Endothelial cell of umbilical vein (primary cell): ENCODE measurements at regions not wholly inside any gene's neighbourhood (a gene's known extent, or its start where the extent isn't known, plus 50 kb on each side); places are given as distances from the start of the nearest gene placed in this dataset.

Experiments used
- BruUV-seq: library from RNA; stranded (reverse); fragments of 400-500 nt; replicated peaks from 2 replicates; lab custom pipeline; 2021; lab: Mats Ljungman, UMichigan
- CTCF ChIA-PET: fragments of 300-600, 350-600 bp; sonication (Branson Sonifier 250); formaldehyde crosslinking; loops from one replicate; lab custom pipeline; 2021; ENCODE audit warnings: antibody characterized with exemption, inconsistent platforms; lab: Charles Lee
- POLR2A ChIA-PET: fragments of 300-600, 350-600 bp; sonication (Branson Sonifier 250); formaldehyde crosslinking; loops from one replicate; lab custom pipeline; 2021; ENCODE audit warnings: antibody characterized with exemption, inconsistent platforms; lab: Charles Lee
- DNase-seq: peaks from one replicate; pipeline ENCODE4 v3.0.0-alpha.2; 2011; ENCODE audit warnings: low read depth, low spot score
- FAIRE-seq: peaks from 2 replicates; lab custom pipeline; 2011; peaks lifted over from hg19 to GRCh38; lab: Jason Lieb, UNC
- H2AFZ ChIP-seq: 2 replicates; pipeline ENCODE4 v1.6.0; 2012; ENCODE audit warnings: low read depth, low read length, control low read depth, inconsistent platforms
- H3K27ac ChIP-seq: 2 replicates; pipeline ENCODE4 v1.5.1; 2011; ENCODE audit warnings: low read depth, mild to moderate bottlenecking, control low read depth, low read length, moderate library complexity; ENCODE audit not compliant: insufficient read depth
- H3K27me3 ChIP-seq, 2 experiments: 2 replicates each; pipeline versions ENCODE4 v1.6.0 to v1.6.1; 2011; ENCODE audit warnings: low read length in 2 of 2, mixed read lengths in 1 of 2; ENCODE audit not compliant: control insufficient read depth in 2 of 2, insufficient read depth in 2 of 2
- H3K36me3 ChIP-seq, 2 experiments: 2 replicates in 1 of 2; 3 replicates in 1 of 2; pipeline ENCODE4 v1.5.1; 2011; ENCODE audit warnings: low read length in 2 of 2, mild to moderate bottlenecking in 1 of 2, moderate library complexity in 1 of 2; ENCODE audit not compliant: control insufficient read depth in 2 of 2, insufficient read depth in 2 of 2; ENCODE audit errors: extremely low read depth in 1 of 2
- H3K4me1 ChIP-seq: 3 replicates; pipeline ENCODE4 v1.5.1; 2011; ENCODE audit warnings: mild to moderate bottlenecking, low read length; ENCODE audit not compliant: control insufficient read depth, insufficient read depth; ENCODE audit errors: extremely low read depth
- H3K4me2 ChIP-seq: 2 replicates; pipeline ENCODE4 v1.6.1; 2011; ENCODE audit warnings: low read length, control low read depth, mixed read lengths; ENCODE audit not compliant: insufficient read depth
- H3K4me3 ChIP-seq, 3 experiments: fragments of 200-600 bp in 1 of 3; sonication (generic), shearing (Covaris generic) in 1 of 3; replicated peaks in 1 of 3; 2 replicates each; pipeline ENCODE4 v1.5.1; 2011 to 2016; ENCODE audit warnings: control low read depth in 3 of 3, low read length in 3 of 3, mild to moderate bottlenecking in 2 of 3, inconsistent platforms in 1 of 3, low read depth in 1 of 3, moderate library complexity in 1 of 3; ENCODE audit not compliant: insufficient read depth in 1 of 3
- H3K79me2 ChIP-seq: 2 replicates; pipeline ENCODE4 v1.6.0; 2012; ENCODE audit warnings: low read length, inconsistent platforms; ENCODE audit not compliant: control insufficient read depth, insufficient read depth
- H3K9ac ChIP-seq: replicated peaks from 2 replicates; pipeline ENCODE3; 2011; ENCODE audit warnings: low read length, control low read depth; ENCODE audit not compliant: insufficient read depth; ENCODE audit errors: extremely low read depth
- H3K9me1 ChIP-seq: replicated peaks from 3 replicates; pipeline ENCODE4 v1.6.0; 2011; ENCODE audit warnings: mild to moderate bottlenecking, low read length; ENCODE audit not compliant: control insufficient read depth, insufficient read depth; ENCODE audit errors: extremely low read depth
- H3K9me3 ChIP-seq: replicated peaks from 2 replicates; pipeline ENCODE4 v1.5.1; 2012; ENCODE audit warnings: low read length, inconsistent platforms; ENCODE audit not compliant: control insufficient read depth, insufficient read depth
- H4K20me1 ChIP-seq: replicated peaks from 2 replicates; pipeline ENCODE3; 2011; ENCODE audit warnings: mild to moderate bottlenecking, low read length; ENCODE audit not compliant: control insufficient read depth, insufficient read depth; ENCODE audit errors: extremely low read depth
- CTCF ChIP-seq, 2 donors: IDR thresholded peaks; 1 replicate in 1 of 2; 2 replicates in 1 of 2; pipeline ENCODE4 v1.5.1; 2011; ENCODE audit warnings: low read length in 2 of 2, mild to moderate bottlenecking in 2 of 2, moderate library complexity in 2 of 2, control low read depth in 1 of 2, inconsistent platforms in 1 of 2, low read depth in 1 of 2; ENCODE audit not compliant: insufficient read depth in 1 of 2; ENCODE audit errors: extremely low read depth in 1 of 2
- EZH2 ChIP-seq: IDR thresholded peaks from 2 replicates; pipeline ENCODE4 v1.6.1; 2012; ENCODE audit warnings: borderline replicate concordance, low read depth, mild to moderate bottlenecking, moderate library complexity, low read length, inconsistent platforms; ENCODE audit not compliant: severe bottlenecking
- FOS ChIP-seq: IDR thresholded peaks from 2 replicates; pipeline ENCODE4 v1.6.1; 2011; ENCODE audit warnings: mild to moderate bottlenecking, low read length, moderate library complexity, borderline replicate concordance; ENCODE audit not compliant: insufficient read depth
- GATA2 ChIP-seq: IDR thresholded peaks from 2 replicates; pipeline ENCODE4 v1.7.0; 2011; ENCODE audit warnings: low read depth, mild to moderate bottlenecking, moderate library complexity, mixed read lengths, low read length; ENCODE audit not compliant: insufficient read length, insufficient read depth
- JUN ChIP-seq: IDR thresholded peaks from 2 replicates; pipeline ENCODE4 v1.6.1; 2011; ENCODE audit warnings: borderline replicate concordance, low read depth; ENCODE audit not compliant: insufficient read length, insufficient read depth
- MAX ChIP-seq: IDR thresholded peaks from 2 replicates; pipeline ENCODE4 v1.6.1; 2011; ENCODE audit not compliant: insufficient read depth, insufficient read length
- MYC ChIP-seq: IDR thresholded peaks from one replicate; pipeline ENCODE4 v1.6.1; 2011; ENCODE audit warnings: mild to moderate bottlenecking, low read depth, low read length
- POLR2A ChIP-seq: IDR thresholded peaks from 2 replicates; pipeline ENCODE4 v1.6.1; 2012; ENCODE audit warnings: low read depth, mild to moderate bottlenecking, control low read depth, low read length
- POLR2AphosphoS5 ChIP-seq: IDR thresholded peaks from 2 replicates; pipeline ENCODE4 v1.6.1; 2012; ENCODE audit warnings: low read depth, mild to moderate bottlenecking, control low read depth, low read length, moderate library complexity; ENCODE audit not compliant: insufficient read depth
- dilution Hi-C: fragments of 300-500 bp; cut with MboI; formaldehyde crosslinking; loops from one replicate; pipeline ENCODE4 v1.15.0; 2019; ENCODE audit warnings: low sequenced_read_pairs; ENCODE audit not compliant: extremely low pct_ligation_motif_present
- intact Hi-C: fragments of 100-400 bp; cut with micrococcal nuclease; formaldehyde crosslinking; loops from one replicate; pipeline ENCODE4 v1.10.0; 2022

- ChIA-PET CTCF (no interaction called here), POLR2A (no interaction called here)
- H3K4me2 ChIP-seq, result no peak overlapping the region
- intact Hi-C loops, result no loop called here
- no peak overlapping the region for H3K4me3 ChIP-seq
- no peaks in the 10 kb centered on the region for H3K9me1 ChIP-seq
- peaks cover 8% of the 10 kb centered on the region for H3K9me3 ChIP-seq
- no peak overlapping the region for H3K27ac ChIP-seq
- no TSS peak for BruUV-seq
- dilution Hi-C loops, result no loop called here
- no peaks in the 10 kb centered on the region for H3K36me3 ChIP-seq
- H3K79me2 ChIP-seq, result no peaks in the 10 kb centered on the region
- FAIRE-seq (no peak), DNase-seq (no peak)
- no peaks in the 10 kb centered on the region for H3K27me3 ChIP-seq
- no peak overlapping the region for H2AFZ ChIP-seq
- no peaks in the 10 kb centered on the region for H3K4me1 ChIP-seq
- no peak overlapping the region for H3K9ac ChIP-seq
- TF ChIP-seq POLR2A, result no peak
- TF ChIP-seq MYC, result no peak
- no peak for TF ChIP-seq POLR2AphosphoS5
- TF ChIP-seq GATA2, result no peak
- TF ChIP-seq JUN, result no peak
- no peak for TF ChIP-seq EZH2
- TF ChIP-seq MAX, result no peak
- TF ChIP-seq FOS, result no peak
- H4K20me1 ChIP-seq, result no peaks in the 10 kb centered on the region
Measured at GRCh38 chr11:92626624-92627023, 342.8 kb upstream of the MTNR1B start.

- no peak for DNase-seq
- Histone ChIP-seq H3K27me3 (no peaks in the 10 kb centered on the region), H4K20me1 (no peaks in the 10 kb centered on the region), H3K4me3 (no peak overlapping the region), H3K36me3 (no peaks in the 10 kb centered on the region), H3K4me1 (no peaks in the 10 kb centered on the region), H3K9me1 (no peaks in the 10 kb centered on the region), H3K9me3 (peaks cover 10% of the 10 kb centered on the region), H3K79me2 (no peaks in the 10 kb centered on the region), H3K4me2 (no peak overlapping the region), H3K27ac (no peak overlapping the region), H2AFZ (no peak overlapping the region), H3K9ac (no peak overlapping the region)
- intact Hi-C loops (no loop called here), dilution Hi-C loops (no loop called here)
- no TSS peak for BruUV-seq
- ChIA-PET CTCF (no interaction called here), POLR2A (no interaction called here)
- FAIRE-seq, result no peak
- TF ChIP-seq POLR2AphosphoS5, result no peak
- TF ChIP-seq POLR2A, result no peak
- TF ChIP-seq MYC, result no peak
- no peak for TF ChIP-seq EZH2
- no peak for TF ChIP-seq CTCF (IDR thresholded peaks at IDR 0.05; ENCODE audit: extremely low read depth in 1 of 2, insufficient read depth in 1 of 2, low read depth in 1 of 2, low read length in 2 of 2)
- no peak for TF ChIP-seq MAX
- no peak for TF ChIP-seq JUN
- TF ChIP-seq FOS, result no peak
- TF ChIP-seq GATA2, result no peak
Measured at GRCh38 chr11:92627615-92628256, 341.7 kb upstream of the MTNR1B start.
